ENCODE measurements at regions not wholly inside any gene's neighbourhood (a gene's known extent, or its start where the extent isn't known, plus 50 kb on each side); places are given as distances from the start of the nearest gene placed in this dataset.

- FAIRE-seq (no peak), DNase-seq (ENCODE audit: insufficient read length, low spot score) (no peak)
- TF ChIP-seq PAX5 (IDR thresholded peaks at IDR 0.05; ENCODE audit: insufficient read depth, low read length, severe bottlenecking) = no peak
- TF ChIP-seq SPI1 (IDR thresholded peaks at IDR 0.05; ENCODE audit: low read depth, low read length) = no peak
- TF ChIP-seq POLR2AphosphoS5 (IDR thresholded peaks at IDR 0.05; ENCODE audit: low read depth, low read length) = no peak
- TF ChIP-seq POU2F2 (IDR thresholded peaks at IDR 0.05; ENCODE audit: low read depth, low read length) = no peak
- TF ChIP-seq POLR2A (IDR thresholded peaks at IDR 0.05; ENCODE audit: low read depth, low read length) = no peak
- TF ChIP-seq TAF1 (IDR thresholded peaks at IDR 0.05; ENCODE audit: low read depth, low read length) = no peak
These were observed 810.0 kb downstream of the BRD1 start for GRCh38 chr22:49017482-49018329.

- DNase-seq (ENCODE audit: insufficient read length, low spot score) = no peak
- FAIRE-seq = no peak
- TF ChIP-seq POLR2A (IDR thresholded peaks at IDR 0.05; ENCODE audit: low read depth, low read length) (no peak), POU2F2 (IDR thresholded peaks at IDR 0.05; ENCODE audit: low read depth, low read length) (no peak), PAX5 (IDR thresholded peaks at IDR 0.05; ENCODE audit: insufficient read depth, low read length, severe bottlenecking) (no peak), SPI1 (IDR thresholded peaks at IDR 0.05; ENCODE audit: low read depth, low read length) (no peak), POLR2AphosphoS5 (IDR thresholded peaks at IDR 0.05; ENCODE audit: low read depth, low read length) (no peak), TAF1 (IDR thresholded peaks at IDR 0.05; ENCODE audit: low read depth, low read length) (no peak)
These were observed 810.7 kb downstream of the BRD1 start for GRCh38 chr22:49016909-49017481.

- FAIRE-seq (no peak), DNase-seq (ENCODE audit: insufficient read length, low spot score) (no peak)
- TF ChIP-seq TAF1 (IDR thresholded peaks at IDR 0.05; ENCODE audit: low read depth, low read length) = no peak
- no peak for TF ChIP-seq POU2F2 (IDR thresholded peaks at IDR 0.05; ENCODE audit: low read depth, low read length)
- no peak for TF ChIP-seq POLR2AphosphoS5 (IDR thresholded peaks at IDR 0.05; ENCODE audit: low read depth, low read length)
- no peak for TF ChIP-seq SPI1 (IDR thresholded peaks at IDR 0.05; ENCODE audit: low read depth, low read length)
- no peak for TF ChIP-seq POLR2A (IDR thresholded peaks at IDR 0.05; ENCODE audit: low read depth, low read length)
- no peak for TF ChIP-seq PAX5 (IDR thresholded peaks at IDR 0.05; ENCODE audit: insufficient read depth, low read length, severe bottlenecking)
These were observed 811.4 kb downstream of the BRD1 start for GRCh38 chr22:49015993-49016908.

GRCh38 chr22:49015459-49015858 lies 812.2 kb downstream of the BRD1 start:
- FAIRE-seq (no peak), DNase-seq (ENCODE audit: insufficient read length, low spot score) (no peak)
- TF ChIP-seq POU2F2 (IDR thresholded peaks at IDR 0.05; ENCODE audit: low read depth, low read length) (no peak), SPI1 (IDR thresholded peaks at IDR 0.05; ENCODE audit: low read depth, low read length) (no peak), POLR2AphosphoS5 (IDR thresholded peaks at IDR 0.05; ENCODE audit: low read depth, low read length) (no peak), TAF1 (IDR thresholded peaks at IDR 0.05; ENCODE audit: low read depth, low read length) (no peak), POLR2A (IDR thresholded peaks at IDR 0.05; ENCODE audit: low read depth, low read length) (no peak), PAX5 (IDR thresholded peaks at IDR 0.05; ENCODE audit: insufficient read depth, low read length, severe bottlenecking) (no peak)

- FAIRE-seq (no peak), DNase-seq (ENCODE audit: insufficient read length, low spot score) (no peak)
- TF ChIP-seq POLR2AphosphoS5 (IDR thresholded peaks at IDR 0.05; ENCODE audit: low read depth, low read length) (no peak), POLR2A (IDR thresholded peaks at IDR 0.05; ENCODE audit: low read depth, low read length) (no peak), SPI1 (IDR thresholded peaks at IDR 0.05; ENCODE audit: low read depth, low read length) (no peak), TAF1 (IDR thresholded peaks at IDR 0.05; ENCODE audit: low read depth, low read length) (no peak), PAX5 (IDR thresholded peaks at IDR 0.05; ENCODE audit: insufficient read depth, low read length, severe bottlenecking) (no peak), POU2F2 (IDR thresholded peaks at IDR 0.05; ENCODE audit: low read depth, low read length) (no peak)
These were observed 813.2 kb downstream of the BRD1 start for GRCh38 chr22:49014227-49015201.

- FAIRE-seq (no peak), DNase-seq (ENCODE audit: insufficient read length, low spot score) (no peak)
- TF ChIP-seq POU2F2 (IDR thresholded peaks at IDR 0.05; ENCODE audit: low read depth, low read length) = no peak
- TF ChIP-seq POLR2A (IDR thresholded peaks at IDR 0.05; ENCODE audit: low read depth, low read length) = no peak
- no peak for TF ChIP-seq PAX5 (IDR thresholded peaks at IDR 0.05; ENCODE audit: insufficient read depth, low read length, severe bottlenecking)
- TF ChIP-seq POLR2AphosphoS5 (IDR thresholded peaks at IDR 0.05; ENCODE audit: low read depth, low read length) = no peak
- no peak for TF ChIP-seq TAF1 (IDR thresholded peaks at IDR 0.05; ENCODE audit: low read depth, low read length)
- no peak for TF ChIP-seq SPI1 (IDR thresholded peaks at IDR 0.05; ENCODE audit: low read depth, low read length)
These were observed 814.0 kb downstream of the BRD1 start for GRCh38 chr22:49013707-49014106.

GRCh38 chr22:49012712-49013395 lies 814.8 kb downstream of the BRD1 start:
- TF ChIP-seq POU2F2 (IDR thresholded peaks at IDR 0.05; ENCODE audit: low read depth, low read length) (no peak), POLR2A (IDR thresholded peaks at IDR 0.05; ENCODE audit: low read depth, low read length) (no peak), TAF1 (IDR thresholded peaks at IDR 0.05; ENCODE audit: low read depth, low read length) (no peak), PAX5 (IDR thresholded peaks at IDR 0.05; ENCODE audit: insufficient read depth, low read length, severe bottlenecking) (no peak), POLR2AphosphoS5 (IDR thresholded peaks at IDR 0.05; ENCODE audit: low read depth, low read length) (no peak), SPI1 (IDR thresholded peaks at IDR 0.05; ENCODE audit: low read depth, low read length) (no peak)
- no peak for DNase-seq (ENCODE audit: insufficient read length, low spot score)
- no peak for FAIRE-seq

Data from GM12891 (cell line).